ENCODE measurements at regions not wholly inside any gene's neighbourhood (a gene's known extent, or its start where the extent isn't known, plus 50 kb on each side); places are given as distances from the start of the nearest gene placed in this dataset.
A peak's percentile ranks its signal among the peaks of the same experiment; 100 is the strongest.

- Mint-ChIP-seq H3K27me3 (ENCODE audit: low read depth) (no peaks in the 10 kb centered on the region), H3K9me3 (peaks cover 18% of the 10 kb centered on the region), H3K4me1 (no peaks in the 10 kb centered on the region), H3K27ac (no peak overlapping the region), H3K36me3 (ENCODE audit: low read depth) (no peaks in the 10 kb centered on the region), H3K4me3 (no peak overlapping the region)
- no peak for TF ChIP-seq CTCF (IDR thresholded peaks at IDR 0.05; ENCODE audit: unreplicated experiment in 3 of 3)
Measured at GRCh38 chrX:10903523-10903922, 207.6 kb upstream of the HCCS start.

DNA sequence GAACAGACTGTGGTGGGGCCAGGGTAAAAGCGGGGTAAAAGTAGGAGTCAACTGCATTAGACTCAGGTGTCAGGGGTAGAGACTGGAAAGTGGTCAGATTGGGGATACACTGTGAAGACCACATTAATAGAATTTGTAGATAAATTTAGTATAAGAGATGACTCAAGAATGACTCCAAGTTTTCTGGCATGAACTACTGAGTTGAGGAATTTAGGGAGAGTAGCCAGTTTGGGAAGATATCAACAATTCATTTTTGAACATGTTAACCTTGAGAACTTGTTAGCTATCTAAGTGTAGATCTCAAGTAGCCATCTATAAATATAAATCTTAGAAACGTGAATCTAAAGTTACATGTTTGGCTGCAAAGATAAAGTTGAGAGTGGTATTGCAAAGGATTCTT lies 206.9 kb upstream of the HCCS start:
- Mint-ChIP-seq H3K4me3 (no peak overlapping the region), H3K27me3 (ENCODE audit: low read depth) (no peaks in the 10 kb centered on the region)

DNA sequence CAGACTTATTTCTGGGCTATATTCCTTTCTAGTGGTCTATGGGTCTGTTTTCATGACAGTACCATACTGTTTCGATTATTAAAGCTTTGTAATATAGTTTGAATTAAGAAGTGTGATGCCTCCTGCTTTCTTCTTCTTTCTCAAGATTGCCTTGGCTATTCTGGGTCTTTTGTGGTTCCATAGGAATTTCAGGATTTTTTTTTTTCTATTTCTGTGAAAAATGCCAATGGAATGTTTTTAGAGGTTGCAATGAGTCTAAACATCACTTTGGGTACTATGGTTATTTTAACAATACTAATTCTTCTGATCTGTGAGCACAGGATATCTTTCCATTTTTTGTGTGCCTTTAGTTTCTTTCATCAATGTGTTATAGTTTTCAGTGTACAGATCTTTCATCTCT lies 204.3 kb upstream of the HCCS start:
- no peaks in the 10 kb centered on the region for H3K27me3 Mint-ChIP-seq (ENCODE audit: low read depth)
- no peak overlapping the region for H3K27ac Mint-ChIP-seq
- H3K4me3 Mint-ChIP-seq: no peak overlapping the region
- peaks cover 13% of the 10 kb centered on the region for H3K9me3 Mint-ChIP-seq
- TF ChIP-seq CTCF (IDR thresholded peaks at IDR 0.05; ENCODE audit: unreplicated experiment in 3 of 3): no peak
- H3K36me3 Mint-ChIP-seq (ENCODE audit: low read depth): no peaks in the 10 kb centered on the region
- H3K4me1 Mint-ChIP-seq: no peaks in the 10 kb centered on the region

More for the DNA sequence above, 206.9 kb upstream of the HCCS start:
- TF ChIP-seq CTCF (IDR thresholded peaks at IDR 0.05; ENCODE audit: unreplicated experiment in 3 of 3): no peak
- no peaks in the 10 kb centered on the region for H3K4me1 Mint-ChIP-seq
- H3K27ac Mint-ChIP-seq: no peak overlapping the region
- no peaks in the 10 kb centered on the region for H3K36me3 Mint-ChIP-seq (ENCODE audit: low read depth)
- peaks cover 13% of the 10 kb centered on the region for H3K9me3 Mint-ChIP-seq

DNA sequence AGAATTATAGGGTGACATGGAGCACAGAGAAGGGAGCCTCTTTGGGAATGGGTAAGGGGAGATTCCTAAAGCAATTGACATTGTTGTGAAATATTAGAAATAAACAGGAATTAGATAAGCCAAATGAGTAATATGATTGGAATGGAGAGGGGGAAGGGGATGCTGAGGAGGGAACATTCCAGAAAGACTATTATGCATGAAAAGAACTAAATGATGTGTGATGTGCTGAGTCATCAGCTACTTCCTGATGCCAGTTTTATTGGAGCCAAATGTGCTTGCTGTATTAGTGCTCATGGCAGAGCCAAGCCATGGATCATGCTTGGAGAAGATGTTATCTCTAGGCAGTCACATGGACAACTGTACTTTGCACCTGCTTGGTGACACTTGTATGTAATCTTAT lies 189.0 kb upstream of the HCCS start:
- H3K27ac Mint-ChIP-seq: no peak overlapping the region
- H3K27me3 Mint-ChIP-seq (ENCODE audit: low read depth): peaks cover 5% of the 10 kb centered on the region
- no peak for TF ChIP-seq CTCF (IDR thresholded peaks at IDR 0.05; ENCODE audit: unreplicated experiment in 3 of 3)
- no peak overlapping the region for H3K4me3 Mint-ChIP-seq
- H3K36me3 Mint-ChIP-seq (ENCODE audit: low read depth): no peaks in the 10 kb centered on the region
- H3K9me3 Mint-ChIP-seq: peaks cover 14% of the 10 kb centered on the region
- peaks cover 15% of the 10 kb centered on the region for H3K4me1 Mint-ChIP-seq

DNA sequence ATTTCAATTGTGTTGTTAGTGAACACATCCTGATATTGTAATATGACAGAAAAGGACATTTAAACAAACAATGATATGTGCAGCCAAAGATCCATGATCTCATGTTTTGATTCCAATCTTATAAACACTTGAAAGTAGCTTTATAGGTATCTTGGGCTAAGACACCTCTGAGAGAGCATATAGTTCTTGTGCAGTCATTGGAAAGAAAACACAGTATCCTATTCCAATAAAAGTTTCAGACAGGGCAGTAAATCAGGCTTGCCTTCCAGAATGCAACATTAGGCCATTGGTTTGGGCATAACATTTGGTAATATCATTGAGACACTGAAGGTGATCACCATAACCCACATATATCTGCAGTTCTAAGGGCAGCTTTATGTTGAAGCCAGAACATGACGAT lies 188.3 kb upstream of the HCCS start:
- peak overlapping the region in 1 of 3 experiments; percentile 4 for H3K27ac Mint-ChIP-seq
- peaks cover 5% of the 10 kb centered on the region for H3K27me3 Mint-ChIP-seq (ENCODE audit: low read depth)
- H3K9me3 Mint-ChIP-seq: peaks cover 14% of the 10 kb centered on the region
- H3K4me3 Mint-ChIP-seq: no peak overlapping the region
- H3K36me3 Mint-ChIP-seq (ENCODE audit: low read depth): no peaks in the 10 kb centered on the region
- H3K4me1 Mint-ChIP-seq: peaks cover 15% of the 10 kb centered on the region
- no peak for TF ChIP-seq CTCF (IDR thresholded peaks at IDR 0.05; ENCODE audit: unreplicated experiment in 3 of 3)

DNA sequence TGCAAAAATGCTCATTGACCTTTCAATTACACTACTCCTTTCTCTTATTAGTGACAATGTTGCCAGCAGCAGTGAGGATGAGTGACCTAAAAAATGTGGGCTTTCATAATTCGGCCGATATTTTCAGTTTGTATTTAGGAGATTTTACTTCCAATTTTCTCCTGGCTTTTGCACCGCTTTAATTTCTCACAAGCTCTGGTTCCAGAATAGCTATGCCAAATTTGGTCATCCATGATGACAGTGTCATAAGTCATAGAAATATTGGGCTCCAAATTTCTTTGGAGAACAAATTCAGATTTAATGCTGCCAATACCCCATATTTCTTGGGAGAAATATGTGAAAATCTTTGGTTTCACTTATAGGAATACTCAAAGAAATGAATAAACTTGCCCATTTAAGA lies 187.7 kb upstream of the HCCS start:
- peaks cover 12% of the 10 kb centered on the region for H3K9me3 Mint-ChIP-seq
- H3K27ac Mint-ChIP-seq: peak overlapping the region in 1 of 3 experiments; percentile 4
- peaks cover 15% of the 10 kb centered on the region for H3K4me1 Mint-ChIP-seq
- H3K27me3 Mint-ChIP-seq (ENCODE audit: low read depth): peaks cover 5% of the 10 kb centered on the region
- H3K4me3 Mint-ChIP-seq: no peak overlapping the region
- H3K36me3 Mint-ChIP-seq (ENCODE audit: low read depth): no peaks in the 10 kb centered on the region
- TF ChIP-seq CTCF (IDR thresholded peaks at IDR 0.05; ENCODE audit: unreplicated experiment in 3 of 3): no peak

Data from nephron (organoid).